ENCODE measurements at regions not wholly inside any gene's neighbourhood (a gene's known extent, or its start where the extent isn't known, plus 50 kb on each side); places are given as distances from the start of the nearest gene placed in this dataset.

- no peak for DNase-seq
- H3K27me3 Mint-ChIP-seq (ENCODE audit: unreplicated experiment): peaks cover 3% of the 10 kb centered on the region
- TF ChIP-seq CTCF (IDR thresholded peaks at IDR 0.05; ENCODE audit: partially characterized antibody, unreplicated experiment): no peak
- H3K27ac Mint-ChIP-seq (ENCODE audit: unreplicated experiment): no peak overlapping the region
- H3K36me3 Mint-ChIP-seq (ENCODE audit: unreplicated experiment): peaks cover 4% of the 10 kb centered on the region
- no peak overlapping the region for H3K4me3 Mint-ChIP-seq (ENCODE audit: unreplicated experiment)
- H3K9me3 Mint-ChIP-seq (ENCODE audit: unreplicated experiment): peaks cover 5% of the 10 kb centered on the region
- H3K4me1 Mint-ChIP-seq (ENCODE audit: low read depth, unreplicated experiment): peaks cover 18% of the 10 kb centered on the region
Measured at GRCh38 chr13:111597618-111598017, 277.2 kb downstream of the TEX29 start.

- TF ChIP-seq CTCF (IDR thresholded peaks at IDR 0.05; ENCODE audit: partially characterized antibody, unreplicated experiment): no peak
- peaks cover 4% of the 10 kb centered on the region for H3K36me3 Mint-ChIP-seq (ENCODE audit: unreplicated experiment)
- H3K4me3 Mint-ChIP-seq (ENCODE audit: unreplicated experiment): no peak overlapping the region
- peaks cover 5% of the 10 kb centered on the region for H3K9me3 Mint-ChIP-seq (ENCODE audit: unreplicated experiment)
- DNase-seq: no peak
- peaks cover 3% of the 10 kb centered on the region for H3K27me3 Mint-ChIP-seq (ENCODE audit: unreplicated experiment)
- H3K4me1 Mint-ChIP-seq (ENCODE audit: low read depth, unreplicated experiment): peaks cover 18% of the 10 kb centered on the region
- H3K27ac Mint-ChIP-seq (ENCODE audit: unreplicated experiment): no peak overlapping the region
Measured at GRCh38 chr13:111598747-111599146, 278.3 kb downstream of the TEX29 start.

- H3K4me1 Mint-ChIP-seq (ENCODE audit: low read depth, unreplicated experiment): peaks cover 18% of the 10 kb centered on the region
- peaks cover 3% of the 10 kb centered on the region for H3K27me3 Mint-ChIP-seq (ENCODE audit: unreplicated experiment)
- no peak overlapping the region for H3K4me3 Mint-ChIP-seq (ENCODE audit: unreplicated experiment)
- no peaks in the 10 kb centered on the region for H3K36me3 Mint-ChIP-seq (ENCODE audit: unreplicated experiment)
- no peak for TF ChIP-seq CTCF (IDR thresholded peaks at IDR 0.05; ENCODE audit: partially characterized antibody, unreplicated experiment)
- H3K9me3 Mint-ChIP-seq (ENCODE audit: unreplicated experiment): no peaks in the 10 kb centered on the region
- DNase-seq: no peak
- H3K27ac Mint-ChIP-seq (ENCODE audit: unreplicated experiment): no peak overlapping the region
Measured at GRCh38 chr13:111599791-111600190, 279.3 kb downstream of the TEX29 start.

- no peaks in the 10 kb centered on the region for H3K36me3 Mint-ChIP-seq (ENCODE audit: unreplicated experiment)
- peaks cover 11% of the 10 kb centered on the region for H3K4me1 Mint-ChIP-seq (ENCODE audit: low read depth, unreplicated experiment)
- no peak overlapping the region for H3K4me3 Mint-ChIP-seq (ENCODE audit: unreplicated experiment)
- H3K27me3 Mint-ChIP-seq (ENCODE audit: unreplicated experiment): no peaks in the 10 kb centered on the region
- TF ChIP-seq CTCF (IDR thresholded peaks at IDR 0.05; ENCODE audit: partially characterized antibody, unreplicated experiment): no peak
- no peaks in the 10 kb centered on the region for H3K9me3 Mint-ChIP-seq (ENCODE audit: unreplicated experiment)
- no peak for DNase-seq
- H3K27ac Mint-ChIP-seq (ENCODE audit: unreplicated experiment): no peak overlapping the region
Measured at GRCh38 chr13:111602874-111603273, 282.4 kb downstream of the TEX29 start.

GRCh38 chr13:111604097-111604496 is 283.7 kb downstream of the TEX29 start:
- H3K4me3 Mint-ChIP-seq (ENCODE audit: unreplicated experiment): no peak overlapping the region
- no peak for DNase-seq
- no peaks in the 10 kb centered on the region for H3K9me3 Mint-ChIP-seq (ENCODE audit: unreplicated experiment)
- TF ChIP-seq CTCF (IDR thresholded peaks at IDR 0.05; ENCODE audit: partially characterized antibody, unreplicated experiment): no peak
- no peaks in the 10 kb centered on the region for H3K27me3 Mint-ChIP-seq (ENCODE audit: unreplicated experiment)
- no peaks in the 10 kb centered on the region for H3K4me1 Mint-ChIP-seq (ENCODE audit: low read depth, unreplicated experiment)
- no peak overlapping the region for H3K27ac Mint-ChIP-seq (ENCODE audit: unreplicated experiment)
- no peaks in the 10 kb centered on the region for H3K36me3 Mint-ChIP-seq (ENCODE audit: unreplicated experiment)

All from glutamatergic neuron (in vitro differentiated cells).